Stimulated activated CD8-positive, alpha-beta memory T cell treated with anti-CD3 and anti-CD28 coated beads, Interleukin-4, amount 100 ng/mL, for 1 hour (primary cell): ENCODE measurements at regions not wholly inside any gene's neighbourhood (a gene's known extent, or its start where the extent isn't known, plus 50 kb on each side); places are given as distances from the start of the nearest gene placed in this dataset.
"Not testable (repeated sequence)": the region's sequence is repeated elsewhere in the genome, so short reads cannot be mapped to it uniquely, and the experiment has no call there.

ENCODE experiments used
- DNase-seq, 2 donors: peaks; one replicate each; pipeline ENCODE4 v3.0.0-alpha.2; 2020; ENCODE audit warnings: low read depth in 2 of 2, low spot score in 1 of 2

DNA sequence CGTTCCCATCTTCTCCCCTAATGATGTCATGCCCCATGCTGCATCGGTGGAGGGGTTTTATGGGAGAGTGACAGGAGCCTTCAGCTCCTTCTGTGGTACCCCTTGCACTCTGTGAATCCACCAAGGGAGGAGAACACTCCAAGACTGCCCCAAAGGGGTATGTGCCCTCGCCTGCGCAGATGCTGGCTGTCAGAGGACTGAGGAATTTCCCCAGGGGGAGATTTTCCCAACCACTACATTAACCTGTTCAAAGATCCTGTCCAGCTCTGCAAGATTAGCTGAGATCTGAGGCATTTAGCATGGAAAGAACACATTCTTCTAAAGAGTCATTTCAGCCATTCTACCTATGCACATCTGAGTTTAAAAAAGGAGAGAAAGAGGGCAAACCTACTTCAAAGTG is 143.2 kb upstream of the ITGA6 start:
- no peak for DNase-seq

GRCh38 chr2:172285010-172285621 is 142.3 kb upstream of the ITGA6 start:
- DNase-seq, result no peak

- DNase-seq, result no peak
Measured at GRCh38 chr2:172285760-172286159, 141.6 kb upstream of the ITGA6 start.

- DNase-seq, result no peak
Measured at GRCh38 chr2:172287190-172287589, 140.2 kb upstream of the ITGA6 start.

DNA sequence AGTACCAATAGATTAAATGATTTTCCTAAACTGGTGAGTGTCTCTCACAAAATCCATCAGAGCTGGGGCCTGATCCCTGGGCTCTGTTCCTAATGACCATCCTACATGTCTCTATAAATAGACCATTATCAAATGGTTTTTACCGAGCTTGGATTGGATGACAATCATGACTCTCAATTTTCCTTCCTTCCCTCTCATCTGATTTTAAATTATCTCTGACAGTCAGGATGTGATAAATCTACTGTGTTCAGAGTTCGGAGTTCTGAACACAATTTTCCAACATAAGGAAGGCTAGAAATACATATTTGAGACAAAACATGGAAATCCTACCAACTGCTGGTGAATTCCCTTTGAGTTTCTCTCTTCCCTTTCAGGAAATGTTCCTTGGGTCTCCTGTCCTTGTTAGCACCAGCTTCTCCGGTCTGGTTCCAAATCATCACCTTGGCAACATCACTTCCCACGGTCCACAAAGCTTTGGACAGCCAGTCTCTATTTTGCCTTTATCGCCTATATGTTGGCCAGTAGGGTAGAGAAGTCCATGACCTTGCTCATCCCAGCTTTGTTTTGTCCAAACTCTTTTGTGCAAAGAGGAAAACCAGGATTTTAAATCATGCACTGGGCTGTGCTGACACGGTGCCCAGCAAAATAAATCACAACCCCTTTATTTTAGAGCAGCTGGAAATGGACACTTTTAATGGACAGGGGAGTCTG is 139.6 kb upstream of the ITGA6 start:
- no peak for DNase-seq

DNA sequence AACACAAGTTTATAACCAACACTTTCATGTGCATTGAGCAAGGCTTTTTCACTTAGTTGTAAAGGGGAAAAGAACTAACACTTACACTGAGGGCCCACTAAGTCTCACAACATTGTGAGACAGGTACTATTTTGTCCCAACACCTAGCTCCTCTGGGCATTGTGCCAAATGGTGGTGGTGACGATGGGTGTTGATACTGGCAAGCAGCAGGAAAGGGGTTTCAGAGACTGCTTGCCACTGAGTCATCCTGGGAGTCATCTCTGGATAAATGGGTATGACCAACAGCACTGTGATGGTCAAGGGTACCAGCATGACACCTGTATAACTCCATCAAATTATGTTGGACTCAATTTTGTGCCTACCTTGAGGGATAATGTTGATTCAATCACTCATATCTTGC is 138.8 kb upstream of the ITGA6 start:
- peak; percentile 5 to 14 for DNase-seq

GRCh38 chr2:172293952-172294351 is 133.4 kb upstream of the ITGA6 start:
- DNase-seq, result no peak

DNA sequence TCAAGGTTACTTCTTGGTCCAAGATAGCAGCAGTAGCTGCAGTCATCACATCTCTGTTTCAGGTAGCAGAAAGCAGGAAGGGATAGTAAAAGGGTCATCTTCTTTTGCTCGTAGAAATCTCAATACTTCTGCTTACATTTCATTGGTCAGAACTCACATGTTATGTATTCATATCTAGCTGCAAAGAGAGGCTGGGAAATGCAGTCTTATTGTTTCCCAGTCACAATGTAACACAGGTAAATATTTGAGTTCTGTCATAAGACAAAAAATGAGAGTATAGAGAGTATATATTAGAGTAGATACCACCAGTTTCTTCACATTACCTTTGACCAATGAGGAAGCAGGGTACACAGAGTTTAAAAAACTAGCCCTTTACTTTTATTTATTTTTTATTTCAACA is 132.4 kb upstream of the ITGA6 start:
- no peak for DNase-seq

GRCh38 chr2:172295677-172296076 is 131.7 kb upstream of the ITGA6 start:
- DNase-seq, result no peak

GRCh38 chr2:172296267-172297046 is 130.9 kb upstream of the ITGA6 start:
- DNase-seq, result no peak

DNA sequence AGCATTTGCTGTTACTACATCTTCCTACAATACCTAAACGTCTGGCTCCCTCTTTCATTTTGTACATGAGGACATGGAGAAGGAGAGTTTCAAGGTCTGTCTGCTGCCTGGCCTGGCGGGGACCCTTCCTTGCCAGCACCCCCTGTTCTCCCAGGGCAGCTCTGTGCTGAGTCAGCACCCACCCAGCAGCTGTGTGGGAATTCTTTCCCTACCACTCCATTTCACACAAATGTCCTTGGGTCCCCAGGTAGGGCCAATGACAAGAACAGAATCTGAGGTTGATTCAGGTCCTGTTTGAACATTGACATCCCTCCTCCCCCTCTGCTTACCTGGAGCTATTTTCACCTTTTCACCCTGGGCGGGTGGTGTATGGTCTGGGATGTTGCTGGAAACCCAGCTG is 129.9 kb upstream of the ITGA6 start:
- DNase-seq, result no peak

GRCh38 chr2:172297950-172298349 is 129.4 kb upstream of the ITGA6 start:
- no peak for DNase-seq

GRCh38 chr2:172299741-172300140 is 127.6 kb upstream of the ITGA6 start:
- no peak for DNase-seq

- DNase-seq, result no peak
Measured at GRCh38 chr2:172300851-172301250, 126.5 kb upstream of the ITGA6 start.

DNA sequence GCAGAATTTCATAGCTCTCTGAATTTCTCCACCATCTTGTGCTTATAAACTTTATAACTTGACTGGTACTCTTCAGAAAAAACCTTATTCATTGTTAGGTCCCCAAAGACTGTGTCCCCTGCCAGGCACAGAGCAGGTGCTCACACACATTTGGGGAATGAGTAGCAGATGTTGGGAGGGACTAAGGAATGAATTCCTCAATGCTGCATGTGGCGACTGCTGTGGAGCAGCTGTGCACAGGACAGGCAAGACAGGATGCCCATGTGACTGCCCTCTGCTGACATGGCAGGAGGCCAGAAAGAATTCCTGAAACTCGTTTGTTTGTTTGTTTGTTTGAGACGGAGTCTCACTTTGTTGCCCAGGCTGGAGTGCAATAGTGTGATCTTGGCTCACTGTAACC is 122.3 kb upstream of the ITGA6 start:
- no peak for DNase-seq

- no peak for DNase-seq
Measured at GRCh38 chr2:172307800-172308199, 119.6 kb upstream of the ITGA6 start.

DNA sequence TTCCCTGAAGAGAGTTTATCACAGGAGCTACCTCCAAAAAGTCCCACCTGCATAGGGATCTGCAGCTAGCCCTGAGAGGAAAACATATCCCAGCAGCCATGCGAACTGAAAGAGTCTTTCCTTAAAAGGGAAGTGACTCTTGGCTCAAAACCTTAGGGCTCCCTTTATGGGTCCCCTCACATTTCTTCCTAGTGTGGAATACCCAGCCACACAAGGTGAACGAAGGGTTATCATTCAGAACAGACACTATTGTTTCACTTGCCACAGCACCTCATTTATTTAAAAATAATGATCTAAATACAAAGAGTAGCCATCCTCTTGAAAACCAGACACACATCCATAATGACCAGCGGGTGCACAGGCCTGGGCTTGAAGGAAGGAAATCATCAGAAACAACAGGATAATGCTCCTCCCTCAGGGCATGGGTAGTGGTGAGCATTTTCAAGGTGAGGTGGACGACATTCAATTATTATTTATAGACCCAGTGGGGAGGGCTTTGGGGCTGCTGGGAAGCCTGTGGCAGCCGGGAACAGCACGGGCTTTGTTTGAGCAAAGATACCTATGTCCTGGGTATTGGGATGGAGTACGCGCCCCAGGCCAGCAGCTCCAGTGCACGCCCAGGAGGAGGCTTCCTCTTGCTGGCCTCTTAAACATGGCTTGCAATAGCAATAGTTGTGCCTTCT is 119.0 kb upstream of the ITGA6 start:
- DNase-seq, result no peak

DNA sequence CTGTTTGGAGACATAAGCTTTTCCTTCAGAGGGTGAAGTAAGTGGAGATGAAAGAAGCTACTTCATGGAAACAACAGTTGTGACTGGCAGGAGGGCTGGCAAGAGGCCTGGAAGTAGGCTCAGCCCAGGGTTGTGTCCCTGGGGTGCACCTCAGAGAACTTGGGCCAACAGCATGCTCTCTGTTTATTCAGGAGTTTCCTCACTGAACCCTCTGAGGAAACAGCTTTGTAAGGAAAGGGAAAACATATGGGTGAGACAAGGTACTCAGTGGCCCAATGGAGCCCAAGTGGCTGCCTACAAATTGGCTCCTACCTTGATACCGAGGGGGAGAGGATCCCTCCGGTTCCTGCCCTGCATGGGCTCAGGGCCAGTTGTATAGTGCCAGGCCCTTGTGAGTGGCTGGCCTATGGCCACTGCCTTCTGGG is 115.5 kb upstream of the ITGA6 start:
- DNase-seq, result no peak

DNA sequence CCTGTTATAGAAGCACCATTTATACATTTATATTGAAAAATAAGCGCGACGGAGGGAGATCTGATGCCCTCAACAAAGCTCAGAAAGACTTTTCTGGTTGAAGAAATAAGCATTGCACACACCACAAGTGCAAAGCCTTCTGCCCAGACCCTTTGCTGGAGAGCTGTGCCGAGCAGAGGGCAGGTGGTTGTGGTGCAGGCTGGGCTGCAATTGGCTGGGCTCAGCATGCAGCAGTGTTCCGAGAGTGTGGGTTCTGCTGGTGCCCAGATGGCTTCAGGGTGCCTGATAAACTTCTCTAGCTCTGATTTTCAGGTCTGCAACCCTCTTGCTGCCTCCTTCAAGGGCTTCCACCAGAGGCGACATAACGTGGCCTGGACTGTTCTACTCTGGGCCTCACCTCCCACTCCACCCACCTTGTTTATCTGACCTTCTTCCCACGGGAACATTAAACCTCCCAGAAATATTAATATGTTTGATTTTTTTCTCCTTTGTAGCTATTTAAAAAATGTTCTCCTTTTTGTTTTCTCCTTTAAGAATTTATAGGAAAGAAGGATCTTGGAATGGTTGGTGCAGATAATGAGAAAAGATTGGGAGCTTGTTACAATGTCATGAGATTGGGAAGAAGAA is 113.6 kb upstream of the ITGA6 start:
- no peak for DNase-seq

GRCh38 chr2:172315070-172315469 is 112.3 kb upstream of the ITGA6 start:
- not testable (repeated sequence) for DNase-seq

- DNase-seq, result no peak
Measured at GRCh38 chr2:172322049-172322448, 105.3 kb upstream of the ITGA6 start.
